ENCODE measurements at regions not wholly inside any gene's neighbourhood (a gene's known extent, or its start where the extent isn't known, plus 50 kb on each side); places are given as distances from the start of the nearest gene placed in this dataset.
"Not testable (repeated sequence)": the region's sequence is repeated elsewhere in the genome, so short reads cannot be mapped to it uniquely, and the experiment has no call there.

- TF ChIP-seq HOXB6 (CRISPR knock-in tag; IDR thresholded peaks at IDR 0.05; ENCODE audit: borderline replicate concordance), result no peak
- no peak for TF ChIP-seq RUNX1 (IDR thresholded peaks at IDR 0.05; ENCODE audit: low read depth)
- no peak for TF ChIP-seq ZNF316 (IDR thresholded peaks at IDR 0.05)
- no peak for TF ChIP-seq FOXO4 (CRISPR knock-in tag; IDR thresholded peaks at IDR 0.05)
- no peak for TF ChIP-seq ETS2 (tag; IDR thresholded peaks at IDR 0.05; ENCODE audit: borderline replicate concordance, poor library complexity, severe bottlenecking)
- no peak for TF ChIP-seq MAFF (IDR thresholded peaks at IDR 0.05; ENCODE audit: low read length)
- TF ChIP-seq ZNF347 (CRISPR knock-in tag; IDR thresholded peaks at IDR 0.05; ENCODE audit: low read depth), result no peak
- TF ChIP-seq, protein P1, sequence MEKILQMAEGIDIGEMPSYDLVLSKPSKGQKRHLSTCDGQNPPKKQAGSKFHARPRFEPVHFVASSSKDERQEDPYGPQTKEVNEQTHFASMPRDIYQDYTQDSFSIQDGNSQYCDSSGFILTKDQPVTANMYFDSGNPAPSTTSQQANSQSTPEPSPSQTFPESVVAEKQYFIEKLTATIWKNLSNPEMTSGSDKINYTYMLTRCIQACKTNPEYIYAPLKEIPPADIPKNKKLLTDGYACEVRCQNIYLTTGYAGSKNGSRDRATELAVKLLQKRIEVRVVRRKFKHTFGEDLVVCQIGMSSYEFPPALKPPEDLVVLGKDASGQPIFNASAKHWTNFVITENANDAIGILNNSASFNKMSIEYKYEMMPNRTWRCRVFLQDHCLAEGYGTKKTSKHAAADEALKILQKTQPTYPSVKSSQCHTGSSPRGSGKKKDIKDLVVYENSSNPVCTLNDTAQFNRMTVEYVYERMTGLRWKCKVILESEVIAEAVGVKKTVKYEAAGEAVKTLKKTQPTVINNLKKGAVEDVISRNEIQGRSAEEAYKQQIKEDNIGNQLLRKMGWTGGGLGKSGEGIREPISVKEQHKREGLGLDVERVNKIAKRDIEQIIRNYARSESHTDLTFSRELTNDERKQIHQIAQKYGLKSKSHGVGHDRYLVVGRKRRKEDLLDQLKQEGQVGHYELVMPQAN (IDR thresholded peaks at IDR 0.05; ENCODE audit: borderline replicate concordance), result no peak
- no peak for TF ChIP-seq CAMTA2 (CRISPR knock-in tag; conservative IDR thresholded peaks at IDR 0.05)
- no peak for TF ChIP-seq HDAC3 (IDR thresholded peaks at IDR 0.05; ENCODE audit: borderline replicate concordance, partially characterized antibody)
These were observed 1120.1 kb upstream of the CITED2 start (continued) for GRCh38 chr6:140494321-140495108.

DNA sequence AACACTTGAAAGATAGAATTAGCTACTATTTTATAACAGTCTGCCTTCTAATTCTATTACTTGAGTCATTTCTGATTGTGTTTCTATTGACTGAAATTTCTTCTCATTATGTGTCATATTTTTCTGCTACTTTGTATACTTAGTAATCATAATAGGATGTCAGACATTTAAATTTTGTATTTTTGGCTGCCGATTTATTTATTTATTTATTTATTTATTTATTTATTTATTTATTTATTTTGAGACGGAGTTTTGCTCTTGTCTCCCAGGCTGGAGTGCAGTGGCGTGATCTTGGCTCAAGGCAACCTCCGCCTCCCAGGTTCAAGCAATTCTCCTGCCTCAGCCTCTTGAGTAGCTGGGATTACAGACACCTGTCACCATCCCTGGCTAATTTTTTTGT lies 1119.0 kb upstream of the CITED2 start:
- POLR2A ChIA-PET; H3K4me2 ChIP-seq (ENCODE audit: insufficient read depth, low read length); H3K27ac ChIP-seq (ENCODE audit: extremely low read depth, low read depth, low read length); BruUV-seq (replicated peaks); FAIRE-seq; H2AFZ ChIP-seq (ENCODE audit: low read depth, low read length); H3K4me1 ChIP-seq (replicated peaks in 1 of 2; ENCODE audit: control insufficient read depth in 2 of 2, insufficient read depth in 2 of 2, low read length in 2 of 2); DNase-seq (ENCODE audit: extremely low read depth in 1 of 4, low spot score in 3 of 4); H3K36me3 ChIP-seq (ENCODE audit: control insufficient read depth, insufficient read depth, low read length); H3K79me2 ChIP-seq (ENCODE audit: control insufficient read depth, insufficient read depth, low read length); H4K20me1 ChIP-seq (replicated peaks; ENCODE audit: control insufficient read depth, insufficient read depth, low read length); H3K27me3 ChIP-seq (ENCODE audit: control insufficient read depth in 2 of 2, insufficient read depth in 2 of 2, low read length in 2 of 2); H3K9me3 ChIP-seq (replicated peaks; ENCODE audit: control insufficient read depth, insufficient read depth, low read depth, low read length); ATAC-seq; H3K9ac ChIP-seq (ENCODE audit: insufficient read depth in 1 of 2, low read depth in 2 of 2, low read length in 2 of 2); H3K9me1 ChIP-seq (ENCODE audit: control insufficient read depth, insufficient read depth, low read length); intact Hi-C loops (cut with micrococcal nuclease); H3K4me3 ChIP-seq; in situ Hi-C loops (cut with MboI): not testable (repeated sequence)
- WGBS (ENCODE audit: insufficient coverage, low coverage, missing lambda C conversion rate), result 71% methylated on average over 4 of the region's 4 CpGs
- CTCF ChIA-PET (ENCODE audit: low intra/inter-chr PET ratio), result interaction anchor here (0.6 kb wide), 1 partner anchor 869 kb away, joined by 3 read pairs; no protein-coding TSS in a partner anchor

Data from K562 (cell line).